SU-DHL-6 (cell line): ENCODE measurements at regions not wholly inside any gene's neighbourhood (a gene's known extent, or its start where the extent isn't known, plus 50 kb on each side); places are given as distances from the start of the nearest gene placed in this dataset.

Source experiments
- H2AFZ ChIP-seq: fragments of 200-600 bp; sonication (generic); 2 replicates; pipeline ENCODE4 v1.6.1; 2014; ENCODE audit warnings: low read depth, mild to moderate bottlenecking, moderate library complexity, mixed read lengths, antibody characterized with exemption, low read length; ENCODE audit not compliant: severe bottlenecking
- H3F3A ChIP-seq: fragments of 200-600 bp; shearing (Covaris generic); 2 replicates; pipeline ENCODE4 v1.6.0; 2016; ENCODE audit warnings: antibody characterized with exemption, mild to moderate bottlenecking; ENCODE audit not compliant: insufficient read depth
- H3K27ac ChIP-seq: fragments of 200-600 bp; sonication (generic); 2 replicates; pipeline ENCODE4 v1.5.1; 2016; ENCODE audit warnings: low read depth, mild to moderate bottlenecking, low read length, moderate library complexity, mixed read lengths
- H3K27me3 ChIP-seq: fragments of 200-600 bp; sonication (generic), shearing (Covaris generic); 2 replicates; pipeline ENCODE4 v1.6.0; 2014; ENCODE audit warnings: mild to moderate bottlenecking, low read length
- H3K36me3 ChIP-seq: fragments of 200-600 bp; sonication (generic); 2 replicates; pipeline ENCODE4 v1.6.1; 2014; ENCODE audit warnings: mild to moderate bottlenecking, low read length, mixed read lengths
- H3K4me2 ChIP-seq: fragments of 300-600, 200-600 bp; shearing (Covaris generic), sonication (generic); 2 replicates; pipeline ENCODE4 v1.6.0; 2014; ENCODE audit warnings: low read length, low read depth, mild to moderate bottlenecking; ENCODE audit not compliant: poor library complexity, severe bottlenecking
- H3K4me3 ChIP-seq: fragments of 200-600 bp; sonication (generic); 2 replicates; pipeline ENCODE4 v1.5.1; 2014; ENCODE audit warnings: antibody characterized with exemption, low read length, mild to moderate bottlenecking, mixed read lengths; ENCODE audit not compliant: insufficient read depth, poor library complexity, severe bottlenecking
- H3K79me2 ChIP-seq: fragments of 200-600 bp; sonication (generic); 2 replicates; pipeline ENCODE4 v1.6.1; 2014; ENCODE audit warnings: mild to moderate bottlenecking, low read length, moderate library complexity; ENCODE audit not compliant: insufficient read depth
- H3K9ac ChIP-seq: fragments of 200-600 bp; sonication (generic); 2 replicates; pipeline ENCODE4 v1.7.0; 2014; ENCODE audit warnings: mild to moderate bottlenecking, low read length
- H3K9me2 ChIP-seq: fragments of 200-600 bp; sonication (generic); replicated peaks from 2 replicates; pipeline ENCODE4 v1.6.1; 2014; ENCODE audit warnings: low read length; ENCODE audit not compliant: insufficient read depth
- H3K9me3 ChIP-seq: fragments of 200-600 bp; sonication (generic); 2 replicates; pipeline ENCODE4 v1.6.1; 2014; ENCODE audit warnings: low read length, mixed read lengths; ENCODE audit not compliant: insufficient read depth
- H4K20me1 ChIP-seq: fragments of 200-600 bp; sonication (generic); 2 replicates; pipeline ENCODE4 v1.6.1; 2014; ENCODE audit warnings: low read depth, mild to moderate bottlenecking, antibody characterized with exemption, low read length, moderate library complexity, mixed read lengths
- EZH2phosphoT487 ChIP-seq: fragments of 200-600 bp; sonication (generic), shearing (Covaris generic); conservative IDR thresholded peaks from 2 replicates; pipeline ENCODE4 v1.6.1; 2018; ENCODE audit warnings: mild to moderate bottlenecking, antibody characterized with exemption, low read length, moderate library complexity, mixed read lengths
- TF ChIP-seq, protein P1 (sequence below): fragments of 200-600 bp; sonication (generic); IDR thresholded peaks from one replicate; pipeline ENCODE4 v1.5.1; 2017; ENCODE audit warnings: antibody characterized with exemption, mild to moderate bottlenecking, low read length, moderate library complexity; ENCODE audit not compliant: insufficient read depth, poor library complexity, severe bottlenecking

DNA sequence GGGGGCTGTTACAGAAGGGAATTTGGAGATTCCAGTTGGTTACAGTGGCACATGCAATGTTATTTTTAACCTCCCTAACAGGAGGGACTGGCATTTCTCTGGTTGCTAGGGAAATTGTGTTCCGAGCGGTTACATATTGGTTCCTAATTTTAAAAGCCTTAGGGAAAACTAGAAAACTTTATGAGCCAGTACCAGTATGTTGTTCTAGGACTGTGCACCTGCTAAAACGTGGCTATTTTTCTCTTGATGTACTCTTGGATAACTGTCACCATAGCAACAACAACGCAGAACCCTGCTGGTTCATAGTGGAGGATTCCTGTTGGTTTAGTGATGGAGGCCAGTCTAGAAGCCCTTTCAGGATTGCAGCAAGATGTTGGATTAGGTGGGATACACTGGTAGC, 68.9 kb upstream of the PGBD5 start:
- Histone ChIP-seq H3F3A (no peaks in the 10 kb centered on the region), H3K27me3 (no peaks in the 10 kb centered on the region), H3K36me3 (no peaks in the 10 kb centered on the region), H3K9ac (no peak overlapping the region), H3K9me2 (no peaks in the 10 kb centered on the region; the same call in 1 of the 2 replicates), H3K9me3 (no peaks in the 10 kb centered on the region), H3K4me3 (no peak overlapping the region), H3K27ac (no peak overlapping the region), H3K79me2 (no peaks in the 10 kb centered on the region), H2AFZ (no peak overlapping the region), H3K4me2 (no peak overlapping the region), H4K20me1 (no peaks in the 10 kb centered on the region)
- TF ChIP-seq, protein P1, sequence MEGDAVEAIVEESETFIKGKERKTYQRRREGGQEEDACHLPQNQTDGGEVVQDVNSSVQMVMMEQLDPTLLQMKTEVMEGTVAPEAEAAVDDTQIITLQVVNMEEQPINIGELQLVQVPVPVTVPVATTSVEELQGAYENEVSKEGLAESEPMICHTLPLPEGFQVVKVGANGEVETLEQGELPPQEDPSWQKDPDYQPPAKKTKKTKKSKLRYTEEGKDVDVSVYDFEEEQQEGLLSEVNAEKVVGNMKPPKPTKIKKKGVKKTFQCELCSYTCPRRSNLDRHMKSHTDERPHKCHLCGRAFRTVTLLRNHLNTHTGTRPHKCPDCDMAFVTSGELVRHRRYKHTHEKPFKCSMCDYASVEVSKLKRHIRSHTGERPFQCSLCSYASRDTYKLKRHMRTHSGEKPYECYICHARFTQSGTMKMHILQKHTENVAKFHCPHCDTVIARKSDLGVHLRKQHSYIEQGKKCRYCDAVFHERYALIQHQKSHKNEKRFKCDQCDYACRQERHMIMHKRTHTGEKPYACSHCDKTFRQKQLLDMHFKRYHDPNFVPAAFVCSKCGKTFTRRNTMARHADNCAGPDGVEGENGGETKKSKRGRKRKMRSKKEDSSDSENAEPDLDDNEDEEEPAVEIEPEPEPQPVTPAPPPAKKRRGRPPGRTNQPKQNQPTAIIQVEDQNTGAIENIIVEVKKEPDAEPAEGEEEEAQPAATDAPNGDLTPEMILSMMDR: no peak
- no peak for TF ChIP-seq EZH2phosphoT487

DNA sequence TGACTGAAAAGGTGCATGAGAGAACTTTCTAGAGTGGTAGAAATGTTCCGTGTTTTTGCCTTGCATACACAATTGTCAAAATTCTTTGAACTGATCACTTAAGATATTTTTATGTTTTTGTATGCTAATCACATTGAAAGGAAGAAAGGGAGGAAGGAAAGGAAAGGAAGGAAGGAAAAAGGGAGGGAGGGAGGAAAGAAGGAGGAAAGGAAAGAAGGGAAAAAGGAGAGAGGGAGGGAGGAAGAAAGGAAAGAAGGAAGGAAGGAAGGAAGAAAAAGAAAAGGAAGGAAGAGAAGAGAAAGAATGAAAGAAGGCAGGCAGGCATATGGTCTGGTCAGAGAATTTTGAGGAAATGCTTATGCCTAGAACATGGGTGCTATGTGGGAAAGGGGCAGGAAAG, 68.4 kb upstream of the PGBD5 start:
- no peaks in the 10 kb centered on the region; the same call in 1 of the 2 replicates for H3K9me2 ChIP-seq
- H3K9me3 ChIP-seq: no peaks in the 10 kb centered on the region
- no peaks in the 10 kb centered on the region for H3K79me2 ChIP-seq
- H4K20me1 ChIP-seq: no peaks in the 10 kb centered on the region
- no peak overlapping the region for H3K4me2 ChIP-seq
- H3K9ac ChIP-seq: no peak overlapping the region
- no peak overlapping the region for H3K27ac ChIP-seq
- H3F3A ChIP-seq: no peaks in the 10 kb centered on the region
- TF ChIP-seq EZH2phosphoT487: no peak
- TF ChIP-seq, protein P1: no peak
- no peaks in the 10 kb centered on the region for H3K27me3 ChIP-seq
- no peak overlapping the region for H2AFZ ChIP-seq
- no peak overlapping the region for H3K4me3 ChIP-seq
- no peaks in the 10 kb centered on the region for H3K36me3 ChIP-seq

DNA sequence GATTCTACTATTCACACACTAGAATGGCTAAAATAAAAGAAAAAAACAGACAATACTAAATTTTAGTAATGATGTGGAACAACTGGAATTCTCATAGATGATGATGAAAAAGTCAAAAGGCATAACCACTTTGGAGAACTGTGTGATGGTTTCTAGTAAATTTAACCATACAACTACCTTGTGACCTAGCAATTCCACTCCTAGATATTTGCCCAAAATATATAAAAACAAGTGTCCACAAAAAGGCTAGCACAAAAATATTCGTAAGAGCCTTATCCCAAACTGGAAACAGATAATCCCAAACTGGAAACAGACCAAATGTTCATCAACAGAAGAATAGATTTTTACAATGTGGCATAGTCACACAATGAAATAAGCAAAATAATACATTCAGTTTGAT, 67.9 kb upstream of the PGBD5 start:
- no peak overlapping the region for H2AFZ ChIP-seq
- H3K27me3 ChIP-seq: no peaks in the 10 kb centered on the region
- no peaks in the 10 kb centered on the region for H3K9me3 ChIP-seq

More for the DNA sequence above, 67.9 kb upstream of the PGBD5 start:
- no peaks in the 10 kb centered on the region for H4K20me1 ChIP-seq
- TF ChIP-seq EZH2phosphoT487: no peak
- TF ChIP-seq, protein P1: no peak
- no peaks in the 10 kb centered on the region for H3K79me2 ChIP-seq
- H3K36me3 ChIP-seq: no peaks in the 10 kb centered on the region
- no peak overlapping the region for H3K27ac ChIP-seq
- no peaks in the 10 kb centered on the region for H3F3A ChIP-seq
- H3K4me3 ChIP-seq: no peak overlapping the region
- no peak overlapping the region for H3K4me2 ChIP-seq
- no peaks in the 10 kb centered on the region; the same call in 1 of the 2 replicates for H3K9me2 ChIP-seq
- H3K9ac ChIP-seq: no peak overlapping the region
